ENCODE measurements at regions not wholly inside any gene's neighbourhood (a gene's known extent, or its start where the extent isn't known, plus 50 kb on each side); places are given as distances from the start of the nearest gene placed in this dataset.

GRCh38 chr16:49216593-49216992, 65.0 kb downstream of the CBLN1 start:
- intact Hi-C loops (cut with micrococcal nuclease): no loop called here
- H3K4me1 Mint-ChIP-seq: no peaks in the 10 kb centered on the region
- POLR2A ChIA-PET (ENCODE audit: partially characterized antibody): no interaction called here
- H3K27me3 Mint-ChIP-seq: peaks cover 0 to 2% of the 10 kb centered on the region in 2 donors
- H3K27ac Mint-ChIP-seq: no peak overlapping the region
- DNase-seq: no peak
- Histone ChIP-seq H3K27ac (ENCODE audit: low read depth, low read length) (no peak overlapping the region), H3K9me3 (ENCODE audit: control insufficient read depth in 1 of 2, low read length in 2 of 2) (no peaks in the 10 kb centered on the region), H3K4me1 (ENCODE audit: insufficient read depth, low read length) (no peaks in the 10 kb centered on the region), H3K27me3 (ENCODE audit: insufficient read depth, low read length) (no peaks in the 10 kb centered on the region), H3K4me3 (ENCODE audit: low read length in 2 of 2) (no peak overlapping the region), H3K36me3 (ENCODE audit: insufficient read depth, low read length) (no peaks in the 10 kb centered on the region)
- H3K9me3 Mint-ChIP-seq: peaks cover 0 to 13% (median 3%) of the 10 kb centered on the region in 8 donors
- CTCF ChIA-PET (ENCODE audit: partially characterized antibody): no interaction called here
- no peak overlapping the region for H3K4me3 Mint-ChIP-seq
- no peaks in the 10 kb centered on the region for H3K36me3 Mint-ChIP-seq

GRCh38 chr16:49213594-49213993, 68.0 kb downstream of the CBLN1 start:
- H3K27me3 Mint-ChIP-seq: peaks cover 0 to 2% of the 10 kb centered on the region in 2 donors
- H3K4me3 ChIP-seq (ENCODE audit: low read length in 2 of 2): no peak overlapping the region
- H3K9me3 Mint-ChIP-seq: peaks cover 0 to 16% (median 3%) of the 10 kb centered on the region in 8 donors
- no peaks in the 10 kb centered on the region for H3K4me1 Mint-ChIP-seq
- no peaks in the 10 kb centered on the region for H3K36me3 Mint-ChIP-seq
- DNase-seq: no peak
- ChIA-PET CTCF (ENCODE audit: partially characterized antibody) (no interaction called here), POLR2A (ENCODE audit: partially characterized antibody) (no interaction called here)
- H3K27ac ChIP-seq (ENCODE audit: low read depth, low read length): no peak overlapping the region
- H3K27me3 ChIP-seq (ENCODE audit: insufficient read depth, low read length): no peaks in the 10 kb centered on the region
- intact Hi-C loops (cut with micrococcal nuclease): no loop called here
- no peaks in the 10 kb centered on the region for H3K9me3 ChIP-seq (ENCODE audit: control insufficient read depth in 1 of 2, low read length in 2 of 2)
- H3K4me1 ChIP-seq (ENCODE audit: insufficient read depth, low read length): no peaks in the 10 kb centered on the region
- H3K36me3 ChIP-seq (ENCODE audit: insufficient read depth, low read length): no peaks in the 10 kb centered on the region
- H3K27ac Mint-ChIP-seq: no peak overlapping the region
- H3K4me3 Mint-ChIP-seq: no peak overlapping the region

GRCh38 chr16:49204191-49204590, 77.4 kb downstream of the CBLN1 start:
- Mint-ChIP-seq H3K27ac (no peak overlapping the region), H3K36me3 (no peaks in the 10 kb centered on the region), H3K9me3 (peaks cover 0 to 16% (median 1%) of the 10 kb centered on the region in 8 donors), H3K27me3 (peaks cover 0 to 4% of the 10 kb centered on the region in 2 donors), H3K4me3 (no peak overlapping the region), H3K4me1 (no peaks in the 10 kb centered on the region)
- DNase-seq: no peak
- intact Hi-C loops (cut with micrococcal nuclease): no loop called here
- ChIA-PET CTCF (ENCODE audit: partially characterized antibody) (no interaction called here), POLR2A (ENCODE audit: partially characterized antibody) (no interaction called here)
- Histone ChIP-seq H3K9me3 (ENCODE audit: control insufficient read depth in 1 of 2, low read length in 2 of 2) (no peaks in the 10 kb centered on the region), H3K27ac (ENCODE audit: low read depth, low read length) (no peak overlapping the region), H3K27me3 (ENCODE audit: insufficient read depth, low read length) (no peaks in the 10 kb centered on the region), H3K4me1 (ENCODE audit: insufficient read depth, low read length) (no peaks in the 10 kb centered on the region), H3K4me3 (ENCODE audit: low read length in 2 of 2) (no peak overlapping the region), H3K36me3 (ENCODE audit: insufficient read depth, low read length) (no peaks in the 10 kb centered on the region)

- Mint-ChIP-seq H3K4me3 (no peak overlapping the region), H3K27ac (no peak overlapping the region), H3K4me1 (no peaks in the 10 kb centered on the region), H3K36me3 (no peaks in the 10 kb centered on the region), H3K9me3 (peaks cover 0 to 12% (median 0%) of the 10 kb centered on the region in 8 donors), H3K27me3 (peaks cover 0 to 4% of the 10 kb centered on the region in 2 donors)
- H3K27ac ChIP-seq (ENCODE audit: low read depth, low read length): no peak overlapping the region
- no peak overlapping the region for H3K4me3 ChIP-seq (ENCODE audit: low read length in 2 of 2)
- intact Hi-C loops (cut with micrococcal nuclease): no loop called here
- DNase-seq: no peak
- no peaks in the 10 kb centered on the region for H3K9me3 ChIP-seq (ENCODE audit: control insufficient read depth in 1 of 2, low read length in 2 of 2)
- no peaks in the 10 kb centered on the region for H3K27me3 ChIP-seq (ENCODE audit: insufficient read depth, low read length)
- CTCF ChIA-PET (ENCODE audit: partially characterized antibody): no interaction called here
- no peaks in the 10 kb centered on the region for H3K4me1 ChIP-seq (ENCODE audit: insufficient read depth, low read length)
- no peaks in the 10 kb centered on the region for H3K36me3 ChIP-seq (ENCODE audit: insufficient read depth, low read length)
- POLR2A ChIA-PET (ENCODE audit: partially characterized antibody): no interaction called here
These were observed 78.3 kb downstream of the CBLN1 start for GRCh38 chr16:49203361-49203760.

- H3K4me1 Mint-ChIP-seq: no peaks in the 10 kb centered on the region
- H3K9me3 Mint-ChIP-seq: peaks cover 0 to 10% (median under 1%) of the 10 kb centered on the region in 8 donors
- CTCF ChIA-PET (ENCODE audit: partially characterized antibody): no interaction called here
- POLR2A ChIA-PET (ENCODE audit: partially characterized antibody): no interaction called here
- H3K4me3 Mint-ChIP-seq: no peak overlapping the region
- no peak overlapping the region for H3K27ac Mint-ChIP-seq
- Histone ChIP-seq H3K4me3 (ENCODE audit: low read length in 2 of 2) (no peak overlapping the region), H3K9me3 (ENCODE audit: control insufficient read depth in 1 of 2, low read length in 2 of 2) (no peaks in the 10 kb centered on the region), H3K27ac (ENCODE audit: low read depth, low read length) (no peak overlapping the region), H3K36me3 (ENCODE audit: insufficient read depth, low read length) (no peaks in the 10 kb centered on the region), H3K4me1 (ENCODE audit: insufficient read depth, low read length) (no peaks in the 10 kb centered on the region), H3K27me3 (ENCODE audit: insufficient read depth, low read length) (no peaks in the 10 kb centered on the region)
- DNase-seq: no peak
- intact Hi-C loops (cut with micrococcal nuclease): no loop called here
- H3K36me3 Mint-ChIP-seq: no peaks in the 10 kb centered on the region
- H3K27me3 Mint-ChIP-seq: peaks cover 0 to 4% of the 10 kb centered on the region in 2 donors
These were observed 80.5 kb downstream of the CBLN1 start for GRCh38 chr16:49201118-49201517.

- Histone ChIP-seq H3K4me1 (ENCODE audit: insufficient read depth, low read length) (no peaks in the 10 kb centered on the region), H3K4me3 (ENCODE audit: low read length in 2 of 2) (no peak overlapping the region), H3K27ac (ENCODE audit: low read depth, low read length) (no peak overlapping the region), H3K9me3 (ENCODE audit: control insufficient read depth in 1 of 2, low read length in 2 of 2) (no peaks in the 10 kb centered on the region), H3K36me3 (ENCODE audit: insufficient read depth, low read length) (no peaks in the 10 kb centered on the region), H3K27me3 (ENCODE audit: insufficient read depth, low read length) (no peaks in the 10 kb centered on the region)
- ChIA-PET POLR2A (ENCODE audit: partially characterized antibody) (no interaction called here), CTCF (ENCODE audit: partially characterized antibody) (no interaction called here)
- Mint-ChIP-seq H3K4me3 (no peak overlapping the region), H3K27ac (no peak overlapping the region), H3K36me3 (no peaks in the 10 kb centered on the region), H3K27me3 (peaks cover 0 to 4% of the 10 kb centered on the region in 2 donors), H3K4me1 (no peaks in the 10 kb centered on the region), H3K9me3 (peaks cover 0 to 10% (median 3%) of the 10 kb centered on the region in 8 donors)
- intact Hi-C loops (cut with micrococcal nuclease): no loop called here
- no peak for DNase-seq
These were observed 81.3 kb downstream of the CBLN1 start for GRCh38 chr16:49200223-49200820.

- Mint-ChIP-seq H3K27me3 (no peaks in the 10 kb centered on the region), H3K27ac (no peak overlapping the region), H3K4me1 (no peaks in the 10 kb centered on the region), H3K9me3 (peaks cover 0 to 15% (median 3%) of the 10 kb centered on the region in 8 donors), H3K4me3 (no peak overlapping the region), H3K36me3 (no peaks in the 10 kb centered on the region)
- Histone ChIP-seq H3K27me3 (ENCODE audit: insufficient read depth, low read length) (no peaks in the 10 kb centered on the region), H3K9me3 (ENCODE audit: control insufficient read depth in 1 of 2, low read length in 2 of 2) (no peaks in the 10 kb centered on the region), H3K27ac (ENCODE audit: low read depth, low read length) (no peak overlapping the region), H3K4me1 (ENCODE audit: insufficient read depth, low read length) (no peaks in the 10 kb centered on the region), H3K36me3 (ENCODE audit: insufficient read depth, low read length) (no peaks in the 10 kb centered on the region), H3K4me3 (ENCODE audit: low read length in 2 of 2) (no peak overlapping the region)
- POLR2A ChIA-PET (ENCODE audit: partially characterized antibody): no interaction called here
- DNase-seq: no peak
- CTCF ChIA-PET (ENCODE audit: partially characterized antibody): no interaction called here
- intact Hi-C loops (cut with micrococcal nuclease): no loop called here
These were observed 86.4 kb downstream of the CBLN1 start for GRCh38 chr16:49195237-49195548.

Measured in CD4-positive, alpha-beta memory T cell (primary cell).